AG10803 (cell line): ENCODE measurements at regions not wholly inside any gene's neighbourhood (a gene's known extent, or its start where the extent isn't known, plus 50 kb on each side); places are given as distances from the start of the nearest gene placed in this dataset.

Experiments
- DNase-seq: peaks from one replicate; pipeline ENCODE4 v3.0.0; 2010; ENCODE audit warnings: low read depth
- H3K4me3 ChIP-seq: 2 replicates; pipeline ENCODE4 v1.5.1; 2011; ENCODE audit warnings: mild to moderate bottlenecking, low read length, control low read depth
- CTCF ChIP-seq: conservative IDR thresholded peaks from 2 replicates; pipeline ENCODE4 v1.5.1; 2011; ENCODE audit warnings: mild to moderate bottlenecking, low read length, control low read depth, inconsistent platforms

GRCh38 chr1:38208716-38209632 lies 162.4 kb upstream of the POU3F1 start:
- peak; percentile 18 for DNase-seq
- H3K4me3 ChIP-seq: no peak overlapping the region
- TF ChIP-seq CTCF: no peak

DNA sequence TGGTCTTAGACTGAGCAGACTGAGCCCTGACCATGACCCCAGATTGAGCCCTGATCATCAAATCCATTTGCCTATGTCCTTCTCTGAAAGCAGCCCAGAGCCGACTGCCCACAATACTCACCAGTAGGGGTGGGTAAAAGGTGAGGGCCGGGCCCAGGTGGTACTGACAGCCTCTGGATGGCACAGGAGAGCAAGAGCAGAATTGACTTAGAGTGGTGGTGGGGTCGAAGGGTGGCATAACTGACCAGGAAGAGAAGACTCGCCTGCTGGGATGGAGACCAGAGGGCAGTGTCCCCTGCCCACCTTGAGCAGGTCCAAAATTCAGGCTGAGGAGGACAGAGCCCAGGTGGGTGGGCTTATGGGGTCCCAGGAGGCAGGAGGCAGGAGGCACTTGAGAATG lies 161.3 kb upstream of the POU3F1 start:
- DNase-seq: no peak
- TF ChIP-seq CTCF: no peak
- no peak overlapping the region for H3K4me3 ChIP-seq

- DNase-seq: no peak
- no peak for TF ChIP-seq CTCF
- H3K4me3 ChIP-seq: no peak overlapping the region
Measured at GRCh38 chr1:38207275-38207674, 160.7 kb upstream of the POU3F1 start.

GRCh38 chr1:38204698-38205097 lies 158.1 kb upstream of the POU3F1 start:
- DNase-seq: no peak
- TF ChIP-seq CTCF: no peak
- no peak overlapping the region for H3K4me3 ChIP-seq

DNA sequence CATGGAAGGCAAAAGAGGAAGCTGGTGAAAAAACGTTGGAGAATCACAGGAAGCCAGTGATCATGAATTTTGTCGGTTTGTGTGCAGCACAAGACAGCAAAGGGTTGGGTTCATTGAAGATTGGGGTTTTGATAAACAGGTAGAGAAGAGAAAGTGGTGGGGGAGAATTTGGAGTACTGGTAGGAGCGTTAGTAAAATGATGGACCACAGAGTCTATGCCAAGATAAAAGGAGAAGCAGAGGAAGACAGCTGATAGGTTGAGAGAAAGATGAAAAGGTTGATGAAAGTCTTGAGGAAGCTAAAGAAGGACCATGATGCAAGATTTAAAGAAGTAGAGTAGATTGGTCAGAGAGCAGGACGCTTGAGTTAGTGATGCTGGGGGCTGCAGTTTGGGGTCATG lies 156.8 kb upstream of the POU3F1 start:
- TF ChIP-seq CTCF: no peak
- H3K4me3 ChIP-seq: no peak overlapping the region
- no peak for DNase-seq

GRCh38 chr1:38201431-38201830 lies 154.8 kb upstream of the POU3F1 start:
- DNase-seq: no peak

More at GRCh38 chr1:38201431-38201830, 154.8 kb upstream of the POU3F1 start:
- TF ChIP-seq CTCF: no peak
- H3K4me3 ChIP-seq: no peak overlapping the region
